ENCODE measurements at regions not wholly inside any gene's neighbourhood (a gene's known extent, or its start where the extent isn't known, plus 50 kb on each side); places are given as distances from the start of the nearest gene placed in this dataset.

- TF ChIP-seq CTCF (IDR thresholded peaks at IDR 0.05) (no peak), ZFX (IDR thresholded peaks at IDR 0.05; ENCODE audit: borderline replicate concordance) (no peak)
- no peak overlapping the region for H3K27ac ChIP-seq
Measured at GRCh38 chr6:68473433-68474210, 161.5 kb upstream of the ADGRB3 start.

GRCh38 chr6:68468244-68468884 lies 166.7 kb upstream of the ADGRB3 start:
- no peak overlapping the region for H3K27ac ChIP-seq
- TF ChIP-seq ZFX (IDR thresholded peaks at IDR 0.05; ENCODE audit: borderline replicate concordance) (no peak), CTCF (IDR thresholded peaks at IDR 0.05) (peak; percentile 61)

DNA sequence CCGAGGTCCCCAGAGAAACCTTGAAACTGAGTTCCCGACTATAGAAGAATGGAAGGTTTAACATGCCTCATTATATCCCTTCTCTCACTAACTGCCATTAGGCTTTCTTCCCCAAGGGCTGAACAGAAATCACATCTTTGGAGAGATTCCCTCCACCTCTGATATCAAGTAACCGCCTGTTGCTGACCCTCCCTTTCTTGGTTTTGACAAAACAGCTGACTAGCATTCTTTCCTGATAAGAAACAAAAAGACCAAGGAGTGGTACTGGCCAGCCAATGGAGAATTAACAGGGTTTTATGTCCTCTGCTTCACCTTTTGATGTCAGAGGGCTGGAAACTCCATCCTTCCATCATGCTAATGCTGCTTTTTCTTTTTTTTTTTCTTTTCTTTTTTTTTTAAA lies 176.6 kb upstream of the ADGRB3 start:
- TF ChIP-seq CTCF (IDR thresholded peaks at IDR 0.05) (no peak), ZFX (IDR thresholded peaks at IDR 0.05; ENCODE audit: borderline replicate concordance) (no peak)
- H3K27ac ChIP-seq = no peak overlapping the region

- TF ChIP-seq CTCF (IDR thresholded peaks at IDR 0.05) = no peak
- no peak for TF ChIP-seq ZFX (IDR thresholded peaks at IDR 0.05; ENCODE audit: borderline replicate concordance)
- H3K27ac ChIP-seq = no peak overlapping the region
Measured at GRCh38 chr6:68447112-68447511, 188.0 kb upstream of the ADGRB3 start.

GRCh38 chr6:68445926-68446325 lies 189.2 kb upstream of the ADGRB3 start:
- no peak overlapping the region for H3K27ac ChIP-seq
- no peak for TF ChIP-seq ZFX (IDR thresholded peaks at IDR 0.05; ENCODE audit: borderline replicate concordance)
- TF ChIP-seq CTCF (IDR thresholded peaks at IDR 0.05) = no peak

- TF ChIP-seq CTCF (IDR thresholded peaks at IDR 0.05) (no peak), ZFX (IDR thresholded peaks at IDR 0.05; ENCODE audit: borderline replicate concordance) (no peak)
- H3K27ac ChIP-seq = no peak overlapping the region
Measured at GRCh38 chr6:68443704-68444103, 191.4 kb upstream of the ADGRB3 start.

- TF ChIP-seq ZFX (IDR thresholded peaks at IDR 0.05; ENCODE audit: borderline replicate concordance) (no peak), CTCF (IDR thresholded peaks at IDR 0.05) (no peak)
- no peak overlapping the region for H3K27ac ChIP-seq
Measured at GRCh38 chr6:68427630-68428029, 207.5 kb upstream of the ADGRB3 start.
